Progenitor cell of endocrine pancreas (in vitro differentiated cells): ENCODE measurements at regions not wholly inside any gene's neighbourhood (a gene's known extent, or its start where the extent isn't known, plus 50 kb on each side); places are given as distances from the start of the nearest gene placed in this dataset.
A peak's percentile ranks its signal among the peaks of the same experiment; 100 is the strongest.
"Not testable (repeated sequence)": the region's sequence is repeated elsewhere in the genome, so short reads cannot be mapped to it uniquely, and the experiment has no call there.

ENCODE experiments used
- DNase-seq: peaks from one replicate; pipeline ENCODE4 v3.0.0; 2021; ENCODE audit warnings: low spot score; ENCODE audit not compliant: unreplicated experiment
- H3K27ac Mint-ChIP-seq: 2 replicates; pipeline ENCODE4 v1.8.0; 2021; ENCODE audit warnings: mild to moderate bottlenecking, moderate library complexity, mixed read lengths
- H3K27me3 Mint-ChIP-seq: 2 replicates; pipeline ENCODE4 v1.8.0; 2021; ENCODE audit warnings: mixed read lengths
- H3K36me3 Mint-ChIP-seq: 2 replicates; pipeline ENCODE4 v1.8.0; 2022; ENCODE audit warnings: mixed read lengths; ENCODE audit not compliant: insufficient read depth
- H3K4me1 Mint-ChIP-seq: 2 replicates; pipeline ENCODE4 v1.8.0; 2021; ENCODE audit warnings: low read depth, mixed read lengths
- H3K4me3 Mint-ChIP-seq: 2 replicates; pipeline ENCODE4 v1.8.0; 2021; ENCODE audit warnings: low read depth, mild to moderate bottlenecking, moderate library complexity, mixed read lengths
- H3K9me3 Mint-ChIP-seq: 2 replicates; pipeline ENCODE4 v1.8.0; 2021; ENCODE audit warnings: low read depth, mixed read lengths
- TF ChIP-seq, protein P1 (sequence below): fragments of 200-600 bp; sonication (generic); IDR thresholded peaks from one replicate; pipeline ENCODE4 v1.5.0; 2021; ENCODE audit warnings: antibody characterized with exemption, mild to moderate bottlenecking; ENCODE audit not compliant: unreplicated experiment

DNA sequence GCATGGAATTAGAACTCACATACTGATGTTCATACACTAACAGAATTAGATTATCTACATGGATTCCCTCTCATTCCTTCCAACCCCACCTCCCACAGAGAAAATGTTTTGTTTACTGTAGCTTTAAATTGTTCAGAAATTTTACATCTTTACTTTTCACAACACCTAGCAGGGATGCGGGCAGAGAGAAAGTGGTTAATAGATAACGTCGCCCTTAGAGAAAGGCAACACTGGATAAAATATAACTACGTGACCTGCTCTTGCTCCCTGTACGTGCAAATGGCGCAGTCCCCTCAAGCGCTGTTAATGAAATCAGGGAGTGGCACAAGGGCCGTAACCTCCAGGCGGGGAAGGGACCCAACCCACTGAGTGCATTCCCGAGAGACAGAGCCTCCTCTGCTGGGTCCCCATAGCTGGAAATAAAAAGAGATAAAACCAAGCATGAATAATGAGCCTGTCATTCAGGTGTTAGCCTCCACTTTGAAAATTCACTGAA lies 125.3 kb upstream of the DAPK1 start:
- H3K4me1 Mint-ChIP-seq, result peaks cover 30% of the 10 kb centered on the region
- no peaks in the 10 kb centered on the region for H3K27me3 Mint-ChIP-seq
- TF ChIP-seq, protein P1, sequence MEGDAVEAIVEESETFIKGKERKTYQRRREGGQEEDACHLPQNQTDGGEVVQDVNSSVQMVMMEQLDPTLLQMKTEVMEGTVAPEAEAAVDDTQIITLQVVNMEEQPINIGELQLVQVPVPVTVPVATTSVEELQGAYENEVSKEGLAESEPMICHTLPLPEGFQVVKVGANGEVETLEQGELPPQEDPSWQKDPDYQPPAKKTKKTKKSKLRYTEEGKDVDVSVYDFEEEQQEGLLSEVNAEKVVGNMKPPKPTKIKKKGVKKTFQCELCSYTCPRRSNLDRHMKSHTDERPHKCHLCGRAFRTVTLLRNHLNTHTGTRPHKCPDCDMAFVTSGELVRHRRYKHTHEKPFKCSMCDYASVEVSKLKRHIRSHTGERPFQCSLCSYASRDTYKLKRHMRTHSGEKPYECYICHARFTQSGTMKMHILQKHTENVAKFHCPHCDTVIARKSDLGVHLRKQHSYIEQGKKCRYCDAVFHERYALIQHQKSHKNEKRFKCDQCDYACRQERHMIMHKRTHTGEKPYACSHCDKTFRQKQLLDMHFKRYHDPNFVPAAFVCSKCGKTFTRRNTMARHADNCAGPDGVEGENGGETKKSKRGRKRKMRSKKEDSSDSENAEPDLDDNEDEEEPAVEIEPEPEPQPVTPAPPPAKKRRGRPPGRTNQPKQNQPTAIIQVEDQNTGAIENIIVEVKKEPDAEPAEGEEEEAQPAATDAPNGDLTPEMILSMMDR, result no peak
- no peak for DNase-seq
- no peaks in the 10 kb centered on the region for H3K36me3 Mint-ChIP-seq
- H3K27ac Mint-ChIP-seq, result peak overlapping the region; percentile 62
- no peak overlapping the region for H3K4me3 Mint-ChIP-seq
- H3K9me3 Mint-ChIP-seq, result peaks cover 11% of the 10 kb centered on the region

DNA sequence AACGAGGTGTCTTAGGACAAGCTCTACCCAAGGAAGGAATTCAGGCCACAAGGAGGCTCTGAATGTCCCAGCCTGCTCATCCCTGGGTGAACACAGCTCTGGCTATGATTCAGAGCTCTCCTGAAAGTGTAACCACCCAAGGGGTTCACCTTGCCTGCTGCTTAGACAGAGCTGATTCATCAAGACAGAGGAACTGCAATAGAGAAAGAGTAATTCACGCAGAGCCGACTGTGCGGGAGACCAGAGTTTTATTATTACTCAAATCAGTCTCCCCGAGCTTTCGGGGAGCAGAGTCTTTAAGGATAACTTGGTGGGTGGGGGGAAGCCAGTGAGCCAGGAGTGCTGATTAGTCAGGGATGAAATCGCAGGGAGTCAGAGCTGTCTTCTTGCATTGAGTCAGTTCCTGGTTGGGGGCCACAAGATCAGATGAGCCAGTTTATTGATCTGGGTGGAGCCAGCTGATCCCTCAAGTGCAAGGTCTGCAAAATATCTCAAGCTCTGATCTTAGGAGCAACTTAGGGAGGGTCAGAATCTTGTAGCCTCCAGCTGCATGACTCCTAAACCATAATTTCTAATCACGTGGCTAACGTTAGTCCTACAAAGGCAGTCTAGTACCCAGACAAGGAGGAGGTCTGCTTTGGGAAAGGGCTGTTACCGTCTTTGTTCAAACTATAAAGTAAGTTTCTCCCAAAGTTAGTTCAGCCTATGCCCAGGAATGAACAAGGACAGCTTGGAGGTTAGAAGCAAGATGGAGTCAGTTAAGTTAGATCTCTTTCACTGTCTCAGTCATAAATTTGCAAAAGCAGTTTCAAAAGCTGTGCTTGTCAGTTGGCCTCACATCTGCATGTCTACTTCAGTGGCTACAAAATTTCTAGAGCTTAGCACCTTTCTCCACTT lies 123.4 kb upstream of the DAPK1 start:
- H3K36me3 Mint-ChIP-seq, H3K9me3 Mint-ChIP-seq, H3K27me3 Mint-ChIP-seq, DNase-seq, H3K4me3 Mint-ChIP-seq: not testable (repeated sequence)
- H3K27ac Mint-ChIP-seq, result peak overlapping the region; percentile 87
- H3K4me1 Mint-ChIP-seq, result peaks cover 31% of the 10 kb centered on the region

DNA sequence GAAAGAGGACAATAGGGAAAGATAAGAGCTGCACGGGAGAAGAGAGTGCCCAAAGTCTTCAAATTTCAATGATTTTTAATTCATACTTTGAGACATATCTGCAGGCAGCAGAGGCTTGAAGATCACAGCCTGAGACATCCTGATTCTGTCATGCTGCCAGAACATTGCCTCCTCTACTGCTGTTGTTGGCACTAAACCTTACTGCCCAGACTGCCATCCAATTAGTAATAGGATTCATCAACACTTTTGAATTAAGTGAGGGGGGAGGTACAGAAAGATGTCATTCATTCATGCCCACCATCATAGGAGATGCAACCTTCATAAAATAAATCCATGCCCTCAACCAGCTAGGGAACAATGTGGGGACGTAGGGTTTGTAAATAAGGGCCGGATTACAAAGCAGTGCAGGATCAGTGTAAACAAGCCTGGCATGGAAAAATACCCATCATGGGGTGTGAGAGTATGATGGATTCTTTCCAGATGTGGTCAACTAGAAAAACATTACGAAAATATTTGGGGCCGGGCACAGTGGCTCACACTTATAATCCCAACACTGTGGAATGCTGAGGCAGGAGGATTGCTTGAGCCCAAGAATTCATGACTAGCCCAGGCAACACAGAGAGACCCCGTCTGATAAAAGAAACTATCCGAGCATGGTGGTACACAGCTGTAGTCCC lies 122.1 kb upstream of the DAPK1 start:
- no peak overlapping the region for H3K27ac Mint-ChIP-seq
- H3K36me3 Mint-ChIP-seq, result no peaks in the 10 kb centered on the region
- H3K4me3 Mint-ChIP-seq, result no peak overlapping the region

DNA sequence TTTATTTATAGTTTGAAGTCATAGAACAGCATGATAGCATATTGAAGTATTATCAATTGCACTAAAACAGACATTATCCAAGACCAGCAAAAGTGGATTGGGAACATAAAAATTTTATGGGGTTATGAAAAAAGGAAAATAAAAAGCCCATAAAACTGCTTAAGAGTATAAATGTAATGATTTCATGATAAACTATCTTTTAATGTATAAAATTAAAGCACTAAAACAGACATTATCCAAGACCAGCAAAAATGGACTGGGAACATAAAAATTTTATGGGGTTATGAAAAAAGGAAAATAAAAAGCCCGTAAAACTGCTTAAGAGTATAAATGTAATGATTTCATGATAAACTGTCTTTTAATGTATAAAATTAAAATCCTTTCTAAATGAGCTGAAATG lies 119.0 kb upstream of the DAPK1 start:
- TF ChIP-seq, protein P1, result no peak
- H3K27me3 Mint-ChIP-seq, result no peaks in the 10 kb centered on the region
- DNase-seq, result no peak
- peaks cover 12% of the 10 kb centered on the region for H3K4me1 Mint-ChIP-seq
- no peak overlapping the region for H3K27ac Mint-ChIP-seq
- H3K4me3 Mint-ChIP-seq, result no peak overlapping the region
- no peaks in the 10 kb centered on the region for H3K36me3 Mint-ChIP-seq
- no peaks in the 10 kb centered on the region for H3K9me3 Mint-ChIP-seq

More for the DNA sequence above, 122.1 kb upstream of the DAPK1 start:
- Mint-ChIP-seq H3K27me3 (no peaks in the 10 kb centered on the region), H3K9me3 (no peaks in the 10 kb centered on the region), H3K4me1 (peaks cover 28% of the 10 kb centered on the region)
- TF ChIP-seq, protein P1, result no peak
- DNase-seq, result no peak

DNA sequence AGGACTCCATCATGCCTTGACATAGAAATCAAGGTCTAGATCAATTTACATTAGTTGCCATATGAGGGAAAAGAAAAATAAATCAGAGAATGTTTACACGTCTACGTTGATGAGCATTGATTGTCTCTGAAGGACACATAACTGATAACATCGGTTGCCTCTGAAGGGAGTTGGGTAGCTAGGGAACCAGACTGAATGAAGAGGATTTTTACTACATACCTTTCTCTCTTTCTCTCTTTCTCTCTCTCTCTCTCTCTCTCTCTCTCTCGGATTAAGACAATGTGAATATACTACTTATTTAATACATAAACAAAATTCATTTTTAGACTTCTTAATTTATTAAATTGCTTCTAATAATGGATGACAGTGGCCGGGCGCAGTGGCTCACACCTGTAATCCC lies 118.4 kb upstream of the DAPK1 start:
- Mint-ChIP-seq H3K4me1 (peaks cover 6% of the 10 kb centered on the region), H3K36me3 (no peaks in the 10 kb centered on the region), H3K4me3 (no peak overlapping the region), H3K9me3 (no peaks in the 10 kb centered on the region), H3K27me3 (no peaks in the 10 kb centered on the region), H3K27ac (no peak overlapping the region)
- TF ChIP-seq, protein P1, result no peak
- DNase-seq, result no peak
